Subcutaneous abdominal adipose tissue (tissue), 5 donors: ENCODE measurements at regions not wholly inside any gene's neighbourhood (a gene's known extent, or its start where the extent isn't known, plus 50 kb on each side); places are given as distances from the start of the nearest gene placed in this dataset.

Experiments
- H3K27ac ChIP-seq: one replicate; pipeline ENCODE4 v1.7.0; 2013; ENCODE audit warnings: low read depth, mild to moderate bottlenecking, inconsistent platforms, low read length, moderate library complexity
- H3K27me3 ChIP-seq, 5 donors: one replicate each; pipeline ENCODE4 v1.7.0; 2013; ENCODE audit warnings: low read length in 5 of 5, inconsistent platforms in 1 of 5; ENCODE audit not compliant: control insufficient read depth in 5 of 5, insufficient read depth in 4 of 5
- H3K36me3 ChIP-seq, 5 donors: one replicate each; pipeline ENCODE4 v1.7.0; 2013; ENCODE audit warnings: low read length in 5 of 5; ENCODE audit not compliant: control insufficient read depth in 5 of 5, insufficient read depth in 5 of 5
- H3K4me1 ChIP-seq, 5 donors: one replicate each; pipeline ENCODE4 v1.7.0; 2013; ENCODE audit warnings: low read length in 5 of 5, mild to moderate bottlenecking in 3 of 5, moderate library complexity in 1 of 5; ENCODE audit not compliant: control insufficient read depth in 5 of 5, insufficient read depth in 5 of 5
- H3K4me3 ChIP-seq, 5 donors: one replicate each; pipeline ENCODE4 v1.7.0; 2013; ENCODE audit warnings: low read length in 5 of 5, low read depth in 1 of 5
- H3K9ac ChIP-seq, 5 donors: one replicate each; pipeline ENCODE4 v1.7.0; 2013; ENCODE audit warnings: low read length in 5 of 5, mild to moderate bottlenecking in 4 of 5, moderate library complexity in 3 of 5
- H3K9me3 ChIP-seq, 5 donors: one replicate each; pipeline ENCODE4 v1.7.0; 2013; ENCODE audit warnings: low read length in 5 of 5; ENCODE audit not compliant: control insufficient read depth in 5 of 5
- donor health status: healthy.
- donor health status: healthy.
- donor health status: healthy.
- donor health status: healthy.
- donor health status: healthy.

DNA sequence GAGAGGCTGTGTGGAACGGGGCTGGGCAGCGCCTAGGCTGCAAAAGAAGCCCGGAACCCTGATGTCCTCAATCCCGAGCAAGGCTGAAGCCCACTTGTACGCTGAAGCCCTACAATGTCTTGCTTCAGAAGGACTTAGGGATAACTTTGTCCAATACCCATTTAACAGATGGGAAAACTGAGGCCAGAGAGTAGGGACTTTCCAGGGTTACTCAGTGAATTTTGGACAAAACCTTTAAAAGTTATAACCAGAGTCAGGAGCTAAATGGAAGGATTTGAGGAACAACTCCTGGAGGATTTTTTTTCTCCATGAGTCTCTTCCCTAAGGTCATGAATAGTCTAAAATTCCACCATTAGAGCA lies 161.2 kb downstream of the IRX5 start:
- Histone ChIP-seq H3K9me3 (peaks cover 3 to 9% (median 5%) of the 10 kb centered on the region in 5 donors), H3K36me3 (no peaks in the 10 kb centered on the region), H3K27ac (no peak overlapping the region), H3K27me3 (peaks cover 0 to 3% (median 0%) of the 10 kb centered on the region in 5 donors), H3K9ac (no peak overlapping the region), H3K4me3 (no peak overlapping the region), H3K4me1 (no peaks in the 10 kb centered on the region)

DNA sequence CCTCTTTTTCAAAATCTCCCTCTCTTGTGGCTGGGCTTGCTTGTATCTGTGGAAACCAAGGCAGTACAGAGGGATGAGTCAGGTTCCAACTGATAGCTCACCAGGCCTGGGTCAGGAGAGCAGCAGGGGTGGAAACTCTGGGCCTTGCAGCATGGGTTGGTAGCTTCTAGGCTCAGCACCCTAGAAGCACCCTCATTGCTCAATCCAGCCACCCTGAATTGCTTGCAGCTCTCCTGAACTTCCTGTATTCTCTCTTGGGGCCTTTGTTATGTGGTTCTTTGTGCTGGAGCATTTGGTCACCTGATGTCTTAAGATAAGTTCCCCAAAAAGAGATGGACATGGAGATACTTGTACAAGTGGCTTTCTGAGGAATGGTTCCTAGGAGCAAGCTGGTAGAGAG lies 169.4 kb downstream of the IRX5 start:
- Histone ChIP-seq H3K4me3 (no peak overlapping the region), H3K4me1 (no peaks in the 10 kb centered on the region), H3K36me3 (no peaks in the 10 kb centered on the region), H3K27me3 (peaks cover 0 to 7% (median 0%) of the 10 kb centered on the region in 5 donors), H3K9ac (no peak overlapping the region), H3K9me3 (peaks cover 3 to 25% (median 15%) of the 10 kb centered on the region in 5 donors), H3K27ac (no peak overlapping the region)

DNA sequence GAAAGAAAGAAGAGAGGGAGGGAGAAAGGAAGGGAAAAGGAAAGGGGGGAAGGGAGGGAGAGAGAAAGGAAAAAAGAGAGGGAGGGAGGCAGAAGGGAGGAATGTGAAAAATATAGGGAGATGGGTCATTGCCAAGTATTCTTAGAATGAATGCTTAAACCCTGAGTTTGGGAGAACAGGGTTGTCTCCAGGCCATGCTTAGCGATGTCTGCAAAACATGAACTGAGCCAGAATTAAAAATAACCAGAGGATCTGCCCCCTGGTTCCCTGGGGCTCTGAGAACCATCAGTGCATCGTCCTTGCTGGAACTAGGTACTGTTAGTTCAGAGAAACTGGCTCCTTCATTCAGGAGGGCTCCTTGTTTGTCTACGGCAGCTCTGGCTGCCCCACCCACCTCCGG lies 170.4 kb downstream of the IRX5 start:
- Histone ChIP-seq H3K36me3 (no peaks in the 10 kb centered on the region), H3K9ac (no peak overlapping the region), H3K27ac (no peak overlapping the region), H3K9me3 (peaks cover 3 to 25% (median 13%) of the 10 kb centered on the region in 5 donors), H3K4me3 (no peak overlapping the region), H3K27me3 (peaks cover 0 to 7% (median 0%) of the 10 kb centered on the region in 5 donors), H3K4me1 (no peaks in the 10 kb centered on the region)

DNA sequence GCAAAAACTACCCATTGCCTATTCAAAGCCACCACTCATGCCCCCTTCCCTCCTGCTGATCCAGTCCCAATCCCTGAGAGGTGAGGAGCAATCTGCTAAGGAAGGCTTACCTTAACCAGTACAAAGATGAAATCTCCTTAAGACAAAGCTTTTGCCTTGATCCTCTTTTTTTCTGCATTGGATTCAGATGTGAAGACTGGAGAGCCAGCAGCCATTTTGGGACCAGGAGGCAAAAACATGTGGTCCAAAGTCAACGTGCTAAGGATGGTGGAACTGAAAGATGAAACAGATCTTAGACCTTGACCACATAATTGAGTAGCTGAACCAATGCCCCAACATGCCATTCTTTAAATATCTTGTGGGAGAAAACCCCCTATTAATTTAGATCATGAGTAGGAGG lies 171.4 kb downstream of the IRX5 start:
- no peak overlapping the region for H3K9ac ChIP-seq
- no peak overlapping the region for H3K27ac ChIP-seq
- peaks cover 0 to 7% (median 0%) of the 10 kb centered on the region in 5 donors for H3K27me3 ChIP-seq
- no peak overlapping the region for H3K4me3 ChIP-seq
- H3K4me1 ChIP-seq: no peaks in the 10 kb centered on the region
- peaks cover 3 to 25% (median 13%) of the 10 kb centered on the region in 5 donors for H3K9me3 ChIP-seq
- H3K36me3 ChIP-seq: no peaks in the 10 kb centered on the region

DNA sequence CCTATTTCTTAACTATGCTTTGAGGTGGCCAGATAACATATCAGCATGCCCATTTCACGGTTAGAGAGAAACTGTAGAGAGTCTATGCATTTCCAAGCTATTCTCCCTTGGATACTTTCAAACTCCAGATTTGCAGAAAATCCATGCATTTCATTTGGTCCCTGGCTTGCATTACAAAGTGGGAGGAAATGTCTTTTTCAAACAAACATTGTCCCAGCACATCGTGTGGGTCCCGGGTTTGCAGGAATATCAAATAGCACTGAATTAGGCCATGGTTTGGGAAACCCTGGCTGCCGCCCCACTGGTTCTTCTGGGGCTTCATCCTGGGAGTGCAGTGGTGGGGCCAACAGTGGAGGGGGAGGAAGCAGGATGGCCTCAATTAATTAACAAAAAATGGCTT lies 171.9 kb downstream of the IRX5 start:
- Histone ChIP-seq H3K9me3 (peaks cover 3 to 25% (median 13%) of the 10 kb centered on the region in 5 donors), H3K4me3 (no peak overlapping the region), H3K27ac (no peak overlapping the region), H3K9ac (no peak overlapping the region), H3K4me1 (no peaks in the 10 kb centered on the region), H3K36me3 (no peaks in the 10 kb centered on the region), H3K27me3 (peaks cover 0 to 7% (median 0%) of the 10 kb centered on the region in 5 donors)

DNA sequence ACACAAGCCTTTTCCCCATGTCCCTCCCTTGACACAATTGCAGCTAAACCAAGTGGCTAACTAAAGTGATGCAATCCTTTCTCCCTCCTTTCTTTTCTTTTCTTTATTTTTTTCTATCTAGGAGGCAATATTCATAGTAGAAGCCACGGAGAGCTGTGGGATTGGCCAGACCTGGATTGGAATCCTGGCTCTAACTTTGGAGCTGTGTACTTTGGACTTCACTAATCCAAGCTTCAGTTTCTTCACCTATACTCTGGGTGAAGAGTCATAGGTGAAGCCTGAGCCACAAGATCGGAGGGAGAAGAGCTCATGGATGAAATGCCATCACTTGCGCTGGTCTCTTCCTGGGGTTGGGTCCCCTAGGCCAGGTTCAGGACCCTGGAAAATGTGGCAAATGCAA lies 177.2 kb downstream of the IRX5 start:
- Histone ChIP-seq H3K27me3 (peaks cover 0 to 6% (median 0%) of the 10 kb centered on the region in 5 donors), H3K4me3 (no peak overlapping the region), H3K9ac (no peak overlapping the region), H3K27ac (no peak overlapping the region), H3K36me3 (no peaks in the 10 kb centered on the region), H3K4me1 (no peaks in the 10 kb centered on the region), H3K9me3 (peaks cover 0 to 4% (median 0%) of the 10 kb centered on the region in 5 donors)

DNA sequence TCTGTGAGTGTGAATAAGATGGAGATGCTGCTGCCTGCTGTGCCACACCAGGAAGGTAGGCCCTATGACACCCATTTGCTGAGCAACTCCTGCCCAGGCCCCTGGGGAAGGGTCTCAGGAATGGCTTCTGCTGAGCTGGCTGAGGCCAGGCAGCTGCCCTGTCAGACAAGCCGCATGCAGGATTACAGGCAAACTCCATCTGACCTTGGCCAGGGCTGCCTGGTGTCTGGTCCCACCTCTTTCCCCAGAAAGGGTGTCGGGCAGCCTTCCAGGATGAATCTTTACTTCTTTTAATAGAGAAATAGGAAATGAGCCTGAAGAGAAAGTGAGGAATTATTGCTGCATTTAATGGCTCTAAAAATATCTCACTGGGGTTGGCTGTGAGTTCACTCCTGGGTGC lies 182.5 kb downstream of the IRX5 start:
- Histone ChIP-seq H3K27me3 (peaks cover 0 to 3% (median 0%) of the 10 kb centered on the region in 5 donors), H3K4me1 (no peaks in the 10 kb centered on the region), H3K9ac (no peak overlapping the region), H3K9me3 (no peaks in the 10 kb centered on the region), H3K4me3 (no peak overlapping the region), H3K36me3 (no peaks in the 10 kb centered on the region), H3K27ac (no peak overlapping the region)

DNA sequence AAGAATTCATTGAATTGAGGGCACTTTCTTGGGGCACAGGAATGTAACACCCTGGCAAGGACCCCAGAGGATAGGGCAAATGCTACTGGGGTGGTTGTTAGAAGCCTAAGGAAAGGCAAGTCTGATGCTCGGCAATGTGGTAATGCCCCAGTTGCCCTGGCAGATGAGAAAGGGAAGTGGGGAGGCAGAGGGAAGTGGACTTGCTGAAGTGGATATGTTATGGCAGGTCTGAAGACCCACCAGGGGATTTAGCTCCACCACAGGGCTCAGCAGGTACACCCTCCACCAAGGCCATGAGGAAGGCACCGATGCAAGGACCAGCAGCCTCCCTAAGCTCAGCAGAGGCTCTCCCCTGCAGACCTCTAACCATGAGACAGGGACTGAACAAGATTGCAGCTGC lies 184.8 kb downstream of the IRX5 start:
- H3K27ac ChIP-seq: no peak overlapping the region
- no peaks in the 10 kb centered on the region for H3K27me3 ChIP-seq

DNA sequence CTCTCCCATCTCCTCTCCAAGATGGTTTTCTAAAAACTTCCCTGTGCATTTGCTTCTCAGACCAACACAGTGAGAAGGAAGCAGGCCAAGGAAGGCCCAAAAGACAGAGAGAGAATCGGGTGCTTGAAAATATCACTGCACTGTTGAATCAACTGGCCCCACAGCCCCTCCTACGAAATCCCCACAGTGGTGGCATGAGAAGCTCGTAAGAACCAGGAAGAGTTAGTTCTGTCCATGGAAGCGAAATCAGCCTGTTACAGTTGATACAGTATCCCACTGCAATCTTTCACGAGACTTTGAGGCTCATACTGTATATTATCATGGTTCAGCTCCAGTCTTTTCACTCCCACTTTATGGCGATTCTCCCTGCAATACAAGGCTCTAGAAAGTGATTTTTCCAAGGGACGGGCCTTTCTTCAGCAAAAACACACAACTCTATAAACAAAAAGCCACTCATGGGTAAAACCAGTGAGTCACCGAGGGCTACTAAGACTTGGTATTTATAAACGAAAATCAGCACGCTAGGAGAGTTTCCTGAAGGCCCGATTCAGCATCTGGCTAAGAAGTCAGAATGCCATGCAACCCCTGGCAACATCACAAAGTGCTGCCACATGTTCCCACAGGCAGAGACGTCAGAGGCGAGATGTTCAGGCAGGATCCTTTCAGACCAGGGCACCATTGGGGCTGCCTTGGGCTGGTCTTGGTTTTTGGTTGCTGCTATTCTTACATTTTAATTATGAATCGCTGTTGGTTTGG lies 185.7 kb downstream of the IRX5 start:
- H3K4me3 ChIP-seq: no peak overlapping the region
- no peaks in the 10 kb centered on the region for H3K27me3 ChIP-seq
- H3K9me3 ChIP-seq: no peaks in the 10 kb centered on the region
- H3K36me3 ChIP-seq: no peaks in the 10 kb centered on the region
- no peak overlapping the region for H3K27ac ChIP-seq
- H3K9ac ChIP-seq: no peak overlapping the region
- H3K4me1 ChIP-seq: no peaks in the 10 kb centered on the region

More for the DNA sequence above, 184.8 kb downstream of the IRX5 start:
- H3K4me1 ChIP-seq: no peaks in the 10 kb centered on the region
- H3K9me3 ChIP-seq: no peaks in the 10 kb centered on the region
- H3K9ac ChIP-seq: no peak overlapping the region
- H3K36me3 ChIP-seq: no peaks in the 10 kb centered on the region
- H3K4me3 ChIP-seq: no peak overlapping the region

DNA sequence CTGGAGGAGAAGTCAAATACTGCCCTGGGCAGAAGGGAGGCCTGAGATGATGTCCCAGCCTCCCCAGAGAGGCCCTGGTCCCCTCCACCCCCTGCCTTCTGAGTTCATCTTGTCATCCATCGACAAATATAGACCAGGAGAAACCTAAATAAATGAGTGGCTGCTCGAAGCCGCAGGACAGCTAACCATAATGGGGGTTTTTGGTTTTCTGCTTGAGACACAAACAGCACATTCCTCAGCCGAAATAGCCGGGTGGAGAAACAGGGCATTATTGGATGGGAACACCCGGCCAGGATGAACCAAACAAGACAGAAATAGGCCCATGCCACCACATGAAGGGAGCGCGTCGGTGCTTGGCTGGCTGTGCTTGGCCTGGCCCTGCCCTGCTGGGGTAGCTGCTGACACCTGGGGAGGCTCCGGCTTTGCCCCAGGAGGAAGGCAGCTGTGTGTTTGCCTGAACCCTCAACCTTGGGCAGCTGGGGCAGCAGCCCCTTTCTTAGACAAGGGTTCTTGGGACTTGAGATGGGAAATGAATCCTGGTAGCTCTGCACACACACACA lies 188.1 kb downstream of the IRX5 start:
- H3K9me3 ChIP-seq: peaks cover 2 to 11% (median 6%) of the 10 kb centered on the region in 5 donors
- H3K9ac ChIP-seq: no peak overlapping the region
- H3K4me1 ChIP-seq: no peaks in the 10 kb centered on the region
- no peak overlapping the region for H3K27ac ChIP-seq
- no peak overlapping the region for H3K4me3 ChIP-seq
- H3K27me3 ChIP-seq: no peaks in the 10 kb centered on the region
- no peaks in the 10 kb centered on the region for H3K36me3 ChIP-seq
